Neural cell (in vitro differentiated cells): ENCODE measurements at regions not wholly inside any gene's neighbourhood (a gene's known extent, or its start where the extent isn't known, plus 50 kb on each side); places are given as distances from the start of the nearest gene placed in this dataset.

Experiments
- H2AFZ ChIP-seq: fragments of 200-600, 300-800 bp; sonication (generic), shearing (Covaris generic); 2 replicates; pipeline ENCODE4 v1.6.0; 2014; ENCODE audit warnings: low read depth, mild to moderate bottlenecking, antibody characterized with exemption, low read length, moderate library complexity
- H3F3A ChIP-seq: fragments of 200-600 bp; shearing (Covaris generic); 2 replicates; pipeline ENCODE4 v1.6.1; 2016; ENCODE audit warnings: mild to moderate bottlenecking, moderate library complexity, mixed read lengths, antibody characterized with exemption, low read length; ENCODE audit not compliant: insufficient read depth, poor library complexity, severe bottlenecking
- H3K27ac ChIP-seq: fragments of 200-600, 300-800 bp; sonication (generic), shearing (Covaris generic); 2 replicates; pipeline ENCODE4 v1.5.1; 2014; ENCODE audit warnings: mild to moderate bottlenecking, low read length, moderate library complexity
- H3K27me3 ChIP-seq: fragments of 300-800, 200-600 bp; sonication (generic), shearing (Covaris generic); 2 replicates; pipeline ENCODE4 v1.6.0; 2014; ENCODE audit warnings: mild to moderate bottlenecking, low read depth, low read length, moderate library complexity; ENCODE audit not compliant: insufficient read depth
- H3K36me3 ChIP-seq: fragments of 300-800, 200-600 bp; sonication (generic), shearing (Covaris generic); 2 replicates; pipeline ENCODE4 v1.5.1; 2014; ENCODE audit warnings: mild to moderate bottlenecking, antibody characterized with exemption, low read length, moderate library complexity; ENCODE audit not compliant: insufficient read depth
- H3K4me2 ChIP-seq: fragments of 300-800, 200-600 bp; sonication (generic), shearing (Covaris generic); 2 replicates; pipeline ENCODE4 v1.6.0; 2014; ENCODE audit warnings: mild to moderate bottlenecking, low read length
- H3K4me3 ChIP-seq: fragments of 300-800, 200-600 bp; sonication (generic), shearing (Covaris generic); 2 replicates; pipeline ENCODE4 v1.5.1; 2014; ENCODE audit warnings: mild to moderate bottlenecking, low read length, moderate library complexity
- H3K79me2 ChIP-seq: fragments of 200-600 bp; shearing (Covaris generic); replicated peaks from 2 replicates; pipeline ENCODE4 v1.6.0; 2014; ENCODE audit warnings: mild to moderate bottlenecking, low read length, moderate library complexity; ENCODE audit not compliant: insufficient read depth
- H3K9ac ChIP-seq: fragments of 300-800, 200-600 bp; sonication (generic), shearing (Covaris generic); 2 replicates; pipeline ENCODE4 v1.6.1; 2016; ENCODE audit warnings: mild to moderate bottlenecking, low read length, mixed read lengths
- H3K9me2 ChIP-seq: fragments of 200-600 bp; shearing (Covaris generic); 2 replicates; pipeline ENCODE4 v1.6.1; 2016; ENCODE audit warnings: mild to moderate bottlenecking, low read length, mixed read lengths; ENCODE audit not compliant: insufficient read depth
- H3K9me3 ChIP-seq: fragments of 200-600, 300-800 bp; sonication (generic), shearing (Covaris generic); 2 replicates; pipeline ENCODE4 v1.6.1; 2016; ENCODE audit warnings: mild to moderate bottlenecking, mixed run types, low read length, moderate library complexity, mixed read lengths
- H4K20me1 ChIP-seq: fragments of 200-600 bp; shearing (Covaris generic); 2 replicates; pipeline ENCODE4 v1.6.1; 2016; ENCODE audit warnings: mild to moderate bottlenecking, mixed run types; ENCODE audit not compliant: insufficient read depth
- CTCF ChIP-seq: fragments of 450-650 bp; IDR thresholded peaks from 2 replicates; pipeline ENCODE4 v1.5.1; 2014; ENCODE audit warnings: antibody characterized with exemption, mild to moderate bottlenecking, moderate library complexity; ENCODE audit not compliant: poor library complexity, severe bottlenecking
- EP300 ChIP-seq: fragments of 450-650 bp; conservative IDR thresholded peaks from 2 replicates; pipeline ENCODE4 v1.6.1; 2014; ENCODE audit warnings: antibody characterized with exemption, mild to moderate bottlenecking, moderate library complexity; ENCODE audit not compliant: poor library complexity, severe bottlenecking
- EZH2 ChIP-seq: fragments of 200-600, 300-800 bp; shearing (Covaris generic), sonication (generic); IDR thresholded peaks from 2 replicates; pipeline ENCODE4 v1.6.1; 2014; ENCODE audit warnings: antibody characterized with exemption, low read length, borderline replicate concordance, mild to moderate bottlenecking; ENCODE audit not compliant: insufficient read depth, poor library complexity, severe bottlenecking
- MXI1 ChIP-seq: fragments of 450-650 bp; conservative IDR thresholded peaks from 2 replicates; pipeline ENCODE4 v1.6.1; 2014; ENCODE audit warnings: antibody characterized with exemption, mild to moderate bottlenecking; ENCODE audit not compliant: poor library complexity, severe bottlenecking
- POLR2AphosphoS5 ChIP-seq: IDR thresholded peaks from 2 replicates; pipeline ENCODE4 v1.6.1; 2012
- RAD21 ChIP-seq: fragments of 450-650 bp; conservative IDR thresholded peaks from 2 replicates; pipeline ENCODE4 v1.6.1; 2014; ENCODE audit warnings: antibody characterized with exemption, mild to moderate bottlenecking, moderate library complexity
- REST ChIP-seq: IDR thresholded peaks from 2 replicates; pipeline ENCODE4 v1.6.1; 2012; ENCODE audit warnings: borderline replicate concordance
- SMC3 ChIP-seq: fragments of 450-650 bp; conservative IDR thresholded peaks from 2 replicates; pipeline ENCODE4 v1.6.1; 2014; ENCODE audit warnings: antibody characterized with exemption, mild to moderate bottlenecking, moderate library complexity; ENCODE audit not compliant: poor library complexity
- TAF1 ChIP-seq: IDR thresholded peaks from 2 replicates; pipeline ENCODE4 v1.6.1; 2012; ENCODE audit warnings: low read depth

GRCh38 chr5:27778121-27778520 is 739.7 kb upstream of the CDH9 start:
- no peaks in the 10 kb centered on the region for H3K9me3 ChIP-seq
- TF ChIP-seq RAD21 (no peak), EP300 (no peak), TAF1 (no peak), POLR2AphosphoS5 (no peak), SMC3 (no peak), REST (no peak), CTCF (no peak), EZH2 (no peak), MXI1 (no peak)
- H4K20me1 ChIP-seq: no peaks in the 10 kb centered on the region
- H3K9ac ChIP-seq: no peak overlapping the region
- H3K79me2 ChIP-seq: no peaks in the 10 kb centered on the region
- no peak overlapping the region for H3K4me2 ChIP-seq
- no peak overlapping the region for H3K4me3 ChIP-seq
- H3K9me2 ChIP-seq: no peaks in the 10 kb centered on the region
- no peaks in the 10 kb centered on the region for H3K36me3 ChIP-seq
- no peak overlapping the region for H2AFZ ChIP-seq
- no peak overlapping the region for H3K27ac ChIP-seq
- H3F3A ChIP-seq: no peaks in the 10 kb centered on the region
- no peaks in the 10 kb centered on the region for H3K27me3 ChIP-seq

- Histone ChIP-seq H3K27me3 (no peaks in the 10 kb centered on the region), H4K20me1 (no peaks in the 10 kb centered on the region), H3K9me3 (no peaks in the 10 kb centered on the region), H3K9me2 (no peaks in the 10 kb centered on the region), H3K4me2 (no peak overlapping the region), H3F3A (no peaks in the 10 kb centered on the region), H3K9ac (no peak overlapping the region), H3K79me2 (no peaks in the 10 kb centered on the region), H3K36me3 (no peaks in the 10 kb centered on the region), H3K4me3 (no peak overlapping the region), H3K27ac (no peak overlapping the region), H2AFZ (no peak overlapping the region)
- TF ChIP-seq EP300 (no peak), TAF1 (no peak), MXI1 (no peak), POLR2AphosphoS5 (no peak), EZH2 (no peak), RAD21 (no peak), REST (no peak), CTCF (no peak), SMC3 (no peak)
These were observed 735.2 kb upstream of the CDH9 start for GRCh38 chr5:27773636-27774035.
